ENCODE measurements at regions not wholly inside any gene's neighbourhood (a gene's known extent, or its start where the extent isn't known, plus 50 kb on each side); places are given as distances from the start of the nearest gene placed in this dataset.

GRCh38 chr5:18752317-18752716, 1118.1 kb downstream of the TAF11L14 start:
- H3K27me3 ChIP-seq, result no peaks in the 10 kb centered on the region
- H3K27ac ChIP-seq, result no peak overlapping the region
- H3K4me1 ChIP-seq, result no peaks in the 10 kb centered on the region
- TF ChIP-seq POLR2A (IDR thresholded peaks at IDR 0.05), result no peak
- TF ChIP-seq, protein P1, sequence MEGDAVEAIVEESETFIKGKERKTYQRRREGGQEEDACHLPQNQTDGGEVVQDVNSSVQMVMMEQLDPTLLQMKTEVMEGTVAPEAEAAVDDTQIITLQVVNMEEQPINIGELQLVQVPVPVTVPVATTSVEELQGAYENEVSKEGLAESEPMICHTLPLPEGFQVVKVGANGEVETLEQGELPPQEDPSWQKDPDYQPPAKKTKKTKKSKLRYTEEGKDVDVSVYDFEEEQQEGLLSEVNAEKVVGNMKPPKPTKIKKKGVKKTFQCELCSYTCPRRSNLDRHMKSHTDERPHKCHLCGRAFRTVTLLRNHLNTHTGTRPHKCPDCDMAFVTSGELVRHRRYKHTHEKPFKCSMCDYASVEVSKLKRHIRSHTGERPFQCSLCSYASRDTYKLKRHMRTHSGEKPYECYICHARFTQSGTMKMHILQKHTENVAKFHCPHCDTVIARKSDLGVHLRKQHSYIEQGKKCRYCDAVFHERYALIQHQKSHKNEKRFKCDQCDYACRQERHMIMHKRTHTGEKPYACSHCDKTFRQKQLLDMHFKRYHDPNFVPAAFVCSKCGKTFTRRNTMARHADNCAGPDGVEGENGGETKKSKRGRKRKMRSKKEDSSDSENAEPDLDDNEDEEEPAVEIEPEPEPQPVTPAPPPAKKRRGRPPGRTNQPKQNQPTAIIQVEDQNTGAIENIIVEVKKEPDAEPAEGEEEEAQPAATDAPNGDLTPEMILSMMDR (IDR thresholded peaks at IDR 0.05), result no peak
- H3K9me3 ChIP-seq, result no peaks in the 10 kb centered on the region
- no peaks in the 10 kb centered on the region for H3K36me3 ChIP-seq (ENCODE audit: low read depth, missing control alignments)
- intact Hi-C loops (cut with DNase I; ENCODE audit: low total_unique reads), result no loop called here
- H3K4me3 ChIP-seq, result no peak overlapping the region
- 76 to 79% methylated on average over 1 of the region's 1 CpG for WGBS, 2 donors
- DNase-seq, result no peak

DNA sequence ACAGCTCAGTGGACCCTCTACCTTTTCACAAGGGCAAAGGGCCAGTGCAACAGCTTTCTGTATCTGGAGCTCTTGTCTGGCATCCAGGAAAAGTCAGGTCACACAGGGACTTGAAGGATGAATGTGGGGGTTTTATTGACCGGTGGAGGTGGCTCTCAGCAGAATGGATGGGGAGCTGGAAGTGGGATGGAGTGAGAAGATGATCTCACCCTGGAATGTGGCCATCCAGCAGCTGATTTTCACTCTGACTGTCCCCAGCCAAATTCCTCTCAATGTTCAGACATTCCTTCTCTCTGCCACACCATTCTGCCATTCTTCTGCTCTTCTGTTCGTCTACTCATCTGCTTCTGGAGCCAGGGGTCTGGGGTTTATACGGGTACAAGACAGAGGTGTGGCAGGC, 1119.9 kb downstream of the TAF11L14 start:
- Histone ChIP-seq H3K27ac (no peak overlapping the region), H3K27me3 (no peaks in the 10 kb centered on the region), H3K9me3 (no peaks in the 10 kb centered on the region), H3K4me1 (no peaks in the 10 kb centered on the region), H3K36me3 (ENCODE audit: low read depth, missing control alignments) (no peaks in the 10 kb centered on the region), H3K4me3 (no peak overlapping the region)
- WGBS, 2 donors, result 91 to 96% methylated on average over 3 of the region's 3 CpGs
- no peak for TF ChIP-seq POLR2A (IDR thresholded peaks at IDR 0.05)
- TF ChIP-seq, protein P1 (IDR thresholded peaks at IDR 0.05), result no peak
- no peak for DNase-seq
- intact Hi-C loops (cut with DNase I; ENCODE audit: low total_unique reads), result no loop called here

- Histone ChIP-seq H3K27me3 (no peaks in the 10 kb centered on the region), H3K4me3 (no peak overlapping the region), H3K4me1 (no peaks in the 10 kb centered on the region), H3K27ac (no peak overlapping the region), H3K36me3 (ENCODE audit: low read depth, missing control alignments) (no peaks in the 10 kb centered on the region), H3K9me3 (no peaks in the 10 kb centered on the region)
- 95 to 96% methylated on average over 1 of the region's 1 CpG for WGBS, 2 donors
- no peak for TF ChIP-seq POLR2A (IDR thresholded peaks at IDR 0.05)
- TF ChIP-seq, protein P1 (IDR thresholded peaks at IDR 0.05), result no peak
- no peak for DNase-seq
- intact Hi-C loops (cut with DNase I; ENCODE audit: low total_unique reads), result no loop called here
Measured at GRCh38 chr5:18761801-18762200, 1127.5 kb downstream of the TAF11L14 start.

DNA sequence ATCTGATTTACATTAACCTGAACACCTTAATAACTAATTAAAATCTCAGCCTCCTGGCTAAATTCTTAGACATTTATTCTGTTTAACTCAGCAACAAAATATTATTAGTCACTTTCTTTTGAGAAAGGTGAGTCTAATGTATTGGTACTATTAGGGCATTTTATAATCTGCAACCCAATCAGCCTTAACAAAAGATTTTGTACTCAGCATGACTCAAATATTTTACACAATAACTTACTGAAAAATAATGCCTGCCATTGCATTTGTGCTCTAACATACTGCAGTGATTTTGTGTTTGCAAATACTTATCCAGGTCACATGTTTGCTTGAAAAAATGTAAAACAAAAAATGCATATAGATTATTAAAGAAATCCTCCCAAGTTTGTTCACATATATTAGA, 1129.9 kb downstream of the TAF11L14 start:
- no peaks in the 10 kb centered on the region for H3K27me3 ChIP-seq
- TF ChIP-seq POLR2A (IDR thresholded peaks at IDR 0.05), result no peak
- TF ChIP-seq, protein P1 (IDR thresholded peaks at IDR 0.05), result no peak
- no peak overlapping the region for H3K4me3 ChIP-seq
- H3K9me3 ChIP-seq, result no peaks in the 10 kb centered on the region
- no peak overlapping the region for H3K27ac ChIP-seq
- H3K4me1 ChIP-seq, result no peaks in the 10 kb centered on the region
- intact Hi-C loops (cut with DNase I; ENCODE audit: low total_unique reads), result no loop called here
- H3K36me3 ChIP-seq (ENCODE audit: low read depth, missing control alignments), result no peaks in the 10 kb centered on the region
- no peak for DNase-seq

GRCh38 chr5:18765304-18765703, 1131.0 kb downstream of the TAF11L14 start:
- H3K4me1 ChIP-seq, result no peaks in the 10 kb centered on the region
- no peaks in the 10 kb centered on the region for H3K36me3 ChIP-seq (ENCODE audit: low read depth, missing control alignments)
- 51 to 72% methylated on average over 2 of the region's 2 CpGs for WGBS, 2 donors
- no peak overlapping the region for H3K4me3 ChIP-seq
- no peaks in the 10 kb centered on the region for H3K9me3 ChIP-seq
- H3K27ac ChIP-seq, result no peak overlapping the region
- intact Hi-C loops (cut with DNase I; ENCODE audit: low total_unique reads), result no loop called here
- no peak for TF ChIP-seq POLR2A (IDR thresholded peaks at IDR 0.05)
- TF ChIP-seq, protein P1 (IDR thresholded peaks at IDR 0.05), result no peak
- no peaks in the 10 kb centered on the region for H3K27me3 ChIP-seq
- DNase-seq, result no peak
